Liver (tissue), 7 donors: ENCODE measurements at regions not wholly inside any gene's neighbourhood (a gene's known extent, or its start where the extent isn't known, plus 50 kb on each side); places are given as distances from the start of the nearest gene placed in this dataset.

Experiments
- DNase-seq: peaks from one replicate; pipeline ENCODE4 v3.0.0-alpha.2; 2017; ENCODE audit warnings: low spot score
- H3K27ac ChIP-seq, 2 donors: one replicate each; pipeline ENCODE4 v1.7.0; 2013; ENCODE audit warnings: inconsistent platforms in 2 of 2, low read length in 2 of 2, control low read depth in 1 of 2, low read depth in 1 of 2, mild to moderate bottlenecking in 1 of 2
- H3K27me3 ChIP-seq, 4 donors: one replicate each; pipeline versions ENCODE4 v1.6.1 to v1.7.0; 2013; ENCODE audit warnings: low read length in 3 of 4, inconsistent platforms in 1 of 4, mild to moderate bottlenecking in 1 of 4, moderate library complexity in 1 of 4; ENCODE audit not compliant: control insufficient read depth in 4 of 4, insufficient read depth in 4 of 4
- H3K36me3 ChIP-seq, 4 donors: one replicate each; pipeline versions ENCODE4 v1.6.1 to v1.7.0; 2013; ENCODE audit warnings: low read length in 3 of 4, mild to moderate bottlenecking in 3 of 4, low read depth in 1 of 4, moderate library complexity in 1 of 4; ENCODE audit not compliant: control insufficient read depth in 4 of 4, insufficient read depth in 3 of 4
- H3K4me1 ChIP-seq, 4 donors: one replicate each; pipeline versions ENCODE4 v1.6.1 to v1.7.0; 2013; ENCODE audit warnings: low read length in 3 of 4, mild to moderate bottlenecking in 3 of 4, moderate library complexity in 1 of 4; ENCODE audit not compliant: control insufficient read depth in 4 of 4, insufficient read depth in 4 of 4
- H3K4me3 ChIP-seq, 3 donors: one replicate each; pipeline versions ENCODE4 v1.6.1 to v1.7.0; 2013; ENCODE audit warnings: low read length in 3 of 3, control low read depth in 1 of 3, low read depth in 1 of 3, mild to moderate bottlenecking in 1 of 3
- H3K9ac ChIP-seq, 2 donors: one replicate each; pipeline ENCODE4 v1.7.0; 2013; ENCODE audit warnings: low read length in 2 of 2, mild to moderate bottlenecking in 2 of 2, moderate library complexity in 2 of 2, control low read depth in 1 of 2, low read depth in 1 of 2
- H3K9me3 ChIP-seq, 4 donors: one replicate each; pipeline versions ENCODE4 v1.6.1 to v1.7.0; 2013; ENCODE audit warnings: low read length in 3 of 4; ENCODE audit not compliant: control insufficient read depth in 4 of 4
- ATF3 ChIP-seq: IDR thresholded peaks from 2 replicates; pipeline ENCODE4 v1.6.1; 2016; ENCODE audit warnings: antibody characterized with exemption
- FOXA1 ChIP-seq: IDR thresholded peaks from 2 replicates; pipeline ENCODE4 v1.6.1; 2016; ENCODE audit warnings: antibody characterized with exemption
- GABPA ChIP-seq, 2 donors: IDR thresholded peaks in 1 of 2; conservative IDR thresholded peaks in 1 of 2; 2 replicates each; pipeline ENCODE4 v1.6.1; 2016; ENCODE audit warnings: antibody characterized with exemption in 2 of 2, mild to moderate bottlenecking in 1 of 2, moderate library complexity in 1 of 2
- HNF4A ChIP-seq, 2 donors: conservative IDR thresholded peaks; 2 replicates each; pipeline ENCODE4 v1.6.1; 2016; ENCODE audit warnings: antibody characterized with exemption in 2 of 2, mild to moderate bottlenecking in 2 of 2
- HNF4G ChIP-seq: IDR thresholded peaks from 2 replicates; pipeline ENCODE4 v1.6.1; 2016; ENCODE audit warnings: antibody characterized with exemption
- JUND ChIP-seq, 2 donors: IDR thresholded peaks; 2 replicates each; pipeline ENCODE4 v1.6.1; 2016; ENCODE audit warnings: antibody characterized with exemption in 2 of 2
- RAD21 ChIP-seq, 2 donors: IDR thresholded peaks; 2 replicates each; pipeline ENCODE4 v1.6.1; 2016; ENCODE audit warnings: antibody characterized with exemption in 2 of 2, mild to moderate bottlenecking in 2 of 2
- REST ChIP-seq: IDR thresholded peaks from 2 replicates; pipeline ENCODE4 v1.6.1; 2016; ENCODE audit warnings: antibody characterized with exemption, mild to moderate bottlenecking
- TAF1 ChIP-seq: conservative IDR thresholded peaks from 2 replicates; pipeline ENCODE4 v1.6.1; 2016; ENCODE audit warnings: antibody characterized with exemption, mild to moderate bottlenecking
- WGBS: extraction: QIAGEN DNeasy Blood & Tissue Kit; methylation state at CpG from one replicate; pipeline ENCODE4 v1.1.7; 2013; 5-methylcytosine and 5-hydroxymethylcytosine counted together
- donor health status: healthy.
- donor health status: healthy.
- donor health status: healthy.
- donor health status: healthy.

GRCh38 chr7:17015598-17016031, 133.8 kb upstream of the AGR3 start:
- Histone ChIP-seq H3K27ac (peak overlapping the region in 1 of 2 donors; percentile 12), H3K4me3 (no peak overlapping the region), H3K36me3 (no peaks in the 10 kb centered on the region), H3K4me1 (peaks cover 1 to 13% (median 9%) of the 10 kb centered on the region in 4 donors), H3K9ac (no peak overlapping the region), H3K9me3 (no peaks in the 10 kb centered on the region), H3K27me3 (no peaks in the 10 kb centered on the region)
- TF ChIP-seq HNF4G (no peak), ATF3 (no peak), HNF4A (conservative IDR thresholded peaks at IDR 0.05) (no peak), REST (peak; percentile 37), JUND (IDR thresholded peaks at IDR 0.05) (no peak), RAD21 (IDR thresholded peaks at IDR 0.05) (no peak)
- no peak for DNase-seq
- 78% methylated on average over 4 of the region's 4 CpGs for WGBS

- peak in 1 of 2 donors; percentile 18 for TF ChIP-seq RAD21 (IDR thresholded peaks at IDR 0.05)
- no peak for TF ChIP-seq FOXA1
- peak; percentile 20 to 37 for TF ChIP-seq HNF4A (conservative IDR thresholded peaks at IDR 0.05)
- no peak for TF ChIP-seq ATF3
- no peak for TF ChIP-seq TAF1
- H3K4me3 ChIP-seq: no peak overlapping the region
- H3K4me1 ChIP-seq: peaks cover 2 to 18% (median 15%) of the 10 kb centered on the region in 4 donors
- H3K9ac ChIP-seq: peak overlapping the region in 1 of 2 donors; percentile 41
- DNase-seq: no peak
- H3K27ac ChIP-seq: peak overlapping the region; percentile 33 to 47
- no peaks in the 10 kb centered on the region for H3K36me3 ChIP-seq
- 90% methylated on average over 2 of the region's 2 CpGs for WGBS
- H3K27me3 ChIP-seq: no peaks in the 10 kb centered on the region
- H3K9me3 ChIP-seq: no peaks in the 10 kb centered on the region
These were observed 134.7 kb upstream of the AGR3 start for GRCh38 chr7:17016402-17017010.

GRCh38 chr7:17019106-17019505, 137.3 kb upstream of the AGR3 start:
- Histone ChIP-seq H3K36me3 (no peaks in the 10 kb centered on the region), H3K27me3 (no peaks in the 10 kb centered on the region), H3K9ac (no peak overlapping the region), H3K27ac (no peak overlapping the region), H3K4me3 (no peak overlapping the region), H3K4me1 (peaks cover 5 to 25% (median 21%) of the 10 kb centered on the region in 4 donors), H3K9me3 (no peaks in the 10 kb centered on the region)
- WGBS: 98% methylated on average over 2 of the region's 2 CpGs
- no peak for TF ChIP-seq GABPA (IDR thresholded peaks at IDR 0.05 in 1 of 2, conservative IDR thresholded peaks at IDR 0.05 in 1 of 2)
- no peak for TF ChIP-seq FOXA1
- TF ChIP-seq TAF1: no peak
- no peak for DNase-seq
